Activated B cell treated with CpG ODN at 0.5 μM for 24 hours (primary cell): ENCODE measurements at regions not wholly inside any gene's neighbourhood (a gene's known extent, or its start where the extent isn't known, plus 50 kb on each side); places are given as distances from the start of the nearest gene placed in this dataset.

Source experiments
- ATAC-seq: fragments of 200-7000 bp; cut with Tn5 transposase; one replicate; pipeline ENCODE4 v1.10.0; 2021; ENCODE audit warnings: low read depth, mild to moderate bottlenecking, moderate library complexity
- CTCF ChIA-PET: fragments of 350-600 bp; sonication (Branson Sonifier 250); formaldehyde crosslinking; loops from one replicate; lab custom pipeline; 2021; ENCODE audit warnings: antibody characterized with exemption; lab: Charles Lee
- POLR2A ChIA-PET: fragments of 350-600 bp; sonication (Branson Sonifier 250); formaldehyde crosslinking; loops from one replicate; lab custom pipeline; 2021; ENCODE audit warnings: antibody characterized with exemption; lab: Charles Lee
- DNase-seq: peaks from one replicate; pipeline ENCODE4 v3.0.0; 2022
- H3K27ac Mint-ChIP-seq: one replicate; pipeline ENCODE4 v1.8.0; 2020; ENCODE audit warnings: mixed read lengths
- H3K27me3 Mint-ChIP-seq: one replicate; pipeline ENCODE4 v1.8.0; 2021; ENCODE audit warnings: mixed read lengths
- H3K36me3 Mint-ChIP-seq: one replicate; pipeline ENCODE4 v1.8.0; 2021; ENCODE audit warnings: low read depth, mixed read lengths
- H3K4me1 Mint-ChIP-seq: one replicate; pipeline ENCODE4 v1.8.0; 2021; ENCODE audit warnings: mixed read lengths
- H3K4me3 Mint-ChIP-seq: one replicate; pipeline ENCODE4 v1.8.0; 2020; ENCODE audit warnings: mild to moderate bottlenecking, mixed read lengths
- H3K9me3 Mint-ChIP-seq: one replicate; pipeline ENCODE4 v1.8.0; 2020; ENCODE audit warnings: mixed read lengths
- CTCF ChIP-seq: fragments of 200-600 bp; IDR thresholded peaks from one replicate; pipeline ENCODE4 v1.8.0; 2022; ENCODE audit warnings: antibody characterized with exemption, mild to moderate bottlenecking
- intact Hi-C: fragments of 100-400 bp; cut with micrococcal nuclease; formaldehyde crosslinking; loops from one replicate; pipeline ENCODE4 v1.15.1; 2024

DNA sequence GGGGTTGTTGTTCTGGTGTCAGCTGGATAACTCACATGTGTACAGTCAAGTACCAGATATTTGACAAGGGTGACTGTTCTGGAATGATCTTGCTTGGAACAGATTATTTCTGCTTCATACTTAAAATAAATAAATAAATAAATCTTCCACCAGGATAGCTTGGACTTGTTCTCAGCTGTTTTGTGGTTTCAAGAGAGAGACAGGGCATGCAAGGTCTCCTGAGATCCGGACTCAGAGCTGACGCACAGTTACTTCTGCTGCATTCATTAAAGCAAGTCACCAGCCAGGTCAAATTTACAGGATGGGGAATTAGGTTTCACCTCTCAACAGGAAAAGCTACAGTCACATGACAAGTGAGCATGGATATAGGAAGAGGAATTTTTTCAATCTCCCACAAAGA lies 285.0 kb upstream of the SPTLC3 start:
- DNase-seq (no peak), ATAC-seq (no peak)
- Mint-ChIP-seq H3K36me3 (no peaks in the 10 kb centered on the region), H3K27ac (no peak overlapping the region), H3K9me3 (no peaks in the 10 kb centered on the region), H3K4me3 (no peak overlapping the region), H3K27me3 (no peaks in the 10 kb centered on the region), H3K4me1 (no peaks in the 10 kb centered on the region)
- ChIA-PET CTCF (no interaction called here), POLR2A (no interaction called here)
- no peak for TF ChIP-seq CTCF
- intact Hi-C loops = no loop called here

DNA sequence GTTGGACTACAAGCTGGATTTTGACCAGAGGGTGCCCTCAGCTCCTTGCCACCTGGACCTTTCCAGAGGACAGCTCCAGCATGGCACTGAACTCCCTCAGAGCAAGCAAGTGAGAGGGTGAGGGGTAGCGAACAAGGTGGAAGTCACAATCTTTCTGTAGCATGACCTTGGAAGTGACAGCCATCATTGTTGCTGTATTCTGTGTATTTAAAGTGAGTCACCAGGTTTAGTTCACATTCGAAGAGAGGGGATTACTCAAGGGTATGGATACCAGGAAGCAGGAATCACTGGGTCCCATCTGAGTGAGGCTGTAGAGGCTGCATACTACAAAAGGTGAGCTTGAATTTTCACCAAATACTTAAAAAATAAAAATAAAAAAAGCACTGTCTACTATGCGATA lies 280.0 kb upstream of the SPTLC3 start:
- ChIA-PET POLR2A (no interaction called here), CTCF (no interaction called here)
- H3K27ac Mint-ChIP-seq = no peak overlapping the region

GRCh38 chr20:12729326-12729725 lies 279.4 kb upstream of the SPTLC3 start:
- Mint-ChIP-seq H3K27ac (no peak overlapping the region), H3K4me1 (no peaks in the 10 kb centered on the region), H3K4me3 (no peak overlapping the region), H3K36me3 (no peaks in the 10 kb centered on the region), H3K9me3 (peaks cover 5% of the 10 kb centered on the region), H3K27me3 (no peaks in the 10 kb centered on the region)
- ATAC-seq (no peak), DNase-seq (no peak)
- CTCF ChIA-PET = no interaction called here
- intact Hi-C loops = no loop called here
- no peak for TF ChIP-seq CTCF
- POLR2A ChIA-PET = no interaction called here

More for the DNA sequence above, 280.0 kb upstream of the SPTLC3 start:
- Mint-ChIP-seq H3K4me1 (no peaks in the 10 kb centered on the region), H3K4me3 (no peak overlapping the region), H3K27me3 (no peaks in the 10 kb centered on the region), H3K36me3 (no peaks in the 10 kb centered on the region), H3K9me3 (peaks cover 5% of the 10 kb centered on the region)
- intact Hi-C loops = no loop called here
- DNase-seq = no peak
- no peak for ATAC-seq
- TF ChIP-seq CTCF = no peak

DNA sequence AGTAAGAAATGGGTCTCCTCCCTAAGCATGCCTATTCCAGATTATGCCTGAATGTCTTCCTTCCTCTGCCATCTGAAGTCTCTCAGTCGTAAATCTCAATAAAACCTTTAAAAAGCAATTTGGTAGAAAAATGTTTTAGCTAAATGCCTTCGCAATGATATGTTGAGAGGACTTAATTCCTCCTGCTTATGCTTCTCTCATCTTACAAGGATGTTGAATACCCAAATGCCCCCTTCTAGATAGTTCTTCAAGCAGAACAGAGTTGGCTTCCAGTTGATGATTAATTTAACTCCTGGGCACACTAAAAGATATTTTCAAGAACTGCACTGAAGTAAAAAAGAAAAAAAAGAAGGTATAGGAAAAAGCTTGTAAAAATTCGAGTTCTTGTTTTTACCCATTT lies 275.0 kb upstream of the SPTLC3 start:
- peaks cover 5% of the 10 kb centered on the region for H3K9me3 Mint-ChIP-seq
- no peaks in the 10 kb centered on the region for H3K4me1 Mint-ChIP-seq
- no peak for TF ChIP-seq CTCF
- intact Hi-C loops = no loop called here
- no peak overlapping the region for H3K4me3 Mint-ChIP-seq
- CTCF ChIA-PET = no interaction called here
- no peaks in the 10 kb centered on the region for H3K27me3 Mint-ChIP-seq
- no peak overlapping the region for H3K27ac Mint-ChIP-seq
- DNase-seq (no peak), ATAC-seq (no peak)
- H3K36me3 Mint-ChIP-seq = no peaks in the 10 kb centered on the region
- POLR2A ChIA-PET = no interaction called here

GRCh38 chr20:12737497-12737896 lies 271.3 kb upstream of the SPTLC3 start:
- Mint-ChIP-seq H3K9me3 (peaks cover 2% of the 10 kb centered on the region), H3K4me1 (no peaks in the 10 kb centered on the region), H3K4me3 (no peak overlapping the region), H3K36me3 (no peaks in the 10 kb centered on the region), H3K27ac (no peak overlapping the region), H3K27me3 (no peaks in the 10 kb centered on the region)
- intact Hi-C loops = no loop called here
- ATAC-seq (no peak), DNase-seq (no peak)
- TF ChIP-seq CTCF = no peak
- CTCF ChIA-PET = no interaction called here
- POLR2A ChIA-PET = no interaction called here
